ENCODE measurements at regions not wholly inside any gene's neighbourhood (a gene's known extent, or its start where the extent isn't known, plus 50 kb on each side); places are given as distances from the start of the nearest gene placed in this dataset.
"Not testable (repeated sequence)": the region's sequence is repeated elsewhere in the genome, so short reads cannot be mapped to it uniquely, and the experiment has no call there.

DNA sequence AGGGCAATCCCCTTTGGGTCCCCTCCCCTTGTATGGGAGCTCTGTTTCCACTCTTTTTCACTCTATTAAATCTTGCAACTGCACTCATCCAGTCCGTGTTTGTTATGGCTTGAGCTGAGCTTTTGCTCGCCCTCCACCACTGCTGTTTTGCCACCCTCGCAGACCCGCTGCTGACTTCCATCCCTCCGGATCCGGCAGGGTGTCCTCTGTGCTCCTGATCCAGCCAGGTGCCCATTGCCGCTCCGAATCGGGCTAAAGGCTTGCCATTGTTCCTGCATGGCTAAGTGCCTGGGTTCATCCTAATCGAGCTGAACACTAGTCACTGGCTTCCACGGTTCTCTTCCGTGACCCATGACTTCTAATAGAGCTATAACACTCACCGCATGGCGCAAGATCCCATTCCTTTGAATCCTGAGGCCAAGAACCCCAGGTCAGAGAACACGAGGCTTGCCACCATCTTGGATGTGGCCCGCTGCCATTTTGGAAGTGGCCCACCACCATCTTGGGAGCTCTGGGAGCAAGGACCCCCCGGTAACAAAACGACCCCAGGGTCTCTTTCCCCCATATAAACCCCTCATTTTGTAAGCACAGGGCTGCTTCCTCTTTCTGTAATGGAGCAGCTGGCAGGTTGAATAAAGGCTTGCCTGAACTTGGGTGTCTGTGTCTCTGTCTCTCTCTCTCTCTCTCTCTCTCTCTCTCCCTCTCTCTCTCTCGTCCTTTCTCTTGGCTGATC lies 1166.2 kb downstream of the TAF11L14 start:
- no peak for DNase-seq (ENCODE audit: low read depth)

DNA sequence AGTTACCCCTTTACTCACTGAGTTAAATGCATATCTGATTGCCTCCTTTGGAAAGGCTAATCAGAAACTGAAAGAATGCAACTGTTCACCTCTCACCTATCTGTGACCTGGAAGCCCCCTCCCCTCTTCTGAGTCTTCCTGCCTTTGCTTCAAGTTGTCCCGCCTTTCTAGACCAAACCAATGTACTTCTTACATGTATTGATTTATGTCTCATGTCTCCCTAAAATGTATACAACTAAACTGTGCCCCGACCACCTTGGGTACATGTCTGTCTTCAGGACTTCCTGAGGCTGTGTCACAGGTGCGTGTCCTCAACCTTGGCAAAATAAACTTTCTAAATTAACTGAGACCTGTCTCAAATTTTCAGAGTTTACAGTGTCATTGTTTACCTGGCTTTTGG lies 1167.2 kb downstream of the TAF11L14 start:
- not testable (repeated sequence) for DNase-seq (ENCODE audit: low read depth)

DNA sequence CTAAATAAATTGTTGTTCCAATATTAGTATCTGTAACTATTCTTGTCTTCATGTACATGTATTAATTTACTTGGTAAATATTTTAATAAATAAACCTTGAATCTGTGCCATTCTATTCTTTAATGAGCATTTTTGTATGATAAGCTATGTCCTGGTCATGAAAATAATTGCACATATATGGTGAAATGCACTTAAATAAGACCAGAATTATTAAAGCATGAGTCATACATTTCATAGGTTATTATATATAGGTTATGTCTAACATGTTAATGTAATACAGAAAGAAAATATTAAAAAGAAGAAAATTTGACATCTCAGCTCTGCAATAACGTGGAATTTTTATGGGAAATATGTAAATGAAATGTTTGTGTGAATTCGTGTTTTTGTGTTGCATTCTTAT lies 1168.1 kb downstream of the TAF11L14 start:
- no peak for DNase-seq (ENCODE audit: low read depth)

DNA sequence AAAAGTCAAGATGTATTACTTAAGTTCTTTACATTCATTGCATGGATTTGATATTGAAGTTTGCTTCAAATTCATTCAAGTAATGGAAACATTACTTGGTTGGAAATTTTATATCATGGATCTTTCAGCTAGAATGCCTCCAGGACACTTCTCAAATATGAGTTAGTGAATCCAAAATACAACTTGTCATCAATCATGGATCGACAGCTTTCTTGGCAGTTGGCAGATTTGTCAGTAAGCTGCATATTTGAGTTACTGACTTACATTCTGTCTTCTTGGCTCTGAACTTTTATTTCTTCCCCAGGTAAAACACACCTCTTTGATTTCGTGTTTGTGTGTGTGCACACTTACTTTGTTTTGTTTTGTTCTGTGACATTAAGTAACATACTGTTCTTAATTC lies 1171.1 kb downstream of the TAF11L14 start:
- no peak for DNase-seq (ENCODE audit: low read depth)

DNA sequence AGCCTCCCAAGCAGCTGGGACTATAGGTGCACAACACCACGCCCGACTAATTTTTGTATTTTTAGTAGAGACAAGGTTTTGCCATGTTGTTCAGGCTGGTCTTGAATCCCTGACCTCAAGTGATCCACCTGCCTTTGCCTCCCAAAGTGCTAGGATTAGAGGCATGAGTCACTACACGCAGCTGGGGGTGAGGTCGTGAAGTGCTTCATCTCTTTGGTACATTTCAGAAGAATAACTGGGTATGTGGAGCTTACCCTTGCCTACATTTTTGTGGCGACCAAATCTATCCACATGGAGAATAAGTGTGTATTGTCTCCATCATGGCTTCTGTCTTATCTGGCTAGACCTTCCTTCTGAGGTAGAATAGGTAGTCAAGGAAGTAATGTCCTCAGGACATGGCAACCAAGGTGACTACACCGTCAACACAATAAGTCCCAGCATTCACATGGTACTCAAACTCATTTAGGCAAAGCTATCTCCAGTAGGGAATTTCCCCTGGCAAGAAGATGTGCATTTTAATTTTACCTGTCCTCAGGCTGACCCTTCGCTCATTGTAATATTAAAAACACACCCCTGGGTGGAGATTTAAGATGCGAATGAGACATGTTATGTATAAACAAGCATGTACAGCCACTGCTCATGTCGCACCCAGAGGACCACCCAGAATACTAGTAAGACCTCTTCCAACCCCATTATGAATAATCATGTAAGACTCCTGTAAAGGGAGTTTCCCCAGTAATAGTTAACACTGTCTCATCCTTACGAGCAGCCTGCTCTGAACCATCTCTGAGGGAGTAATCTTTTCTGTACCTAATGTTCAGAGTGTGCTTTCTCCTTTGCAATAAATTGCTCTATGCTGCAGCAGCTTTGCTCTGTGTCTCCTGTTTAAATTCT lies 1173.2 kb downstream of the TAF11L14 start:
- no peak for DNase-seq (ENCODE audit: low read depth)

DNA sequence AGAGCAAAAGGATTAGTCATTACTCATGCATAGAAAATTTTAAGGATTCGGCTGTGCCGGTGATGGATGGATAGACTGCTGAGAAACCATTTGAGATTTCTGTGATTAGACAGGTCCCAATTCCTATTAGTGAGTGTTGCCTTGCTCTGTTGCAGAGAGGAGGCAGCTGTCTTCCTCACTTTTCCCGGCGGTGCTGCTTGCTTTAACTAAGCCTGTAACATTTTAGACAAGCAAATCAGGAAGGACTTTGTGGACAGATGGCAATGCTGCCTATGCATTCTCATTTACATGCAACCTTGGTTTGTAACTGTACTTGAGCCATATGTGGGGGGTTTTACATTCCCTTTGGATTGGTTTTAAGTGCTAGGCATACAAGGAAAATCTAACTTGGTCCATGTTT lies 1176.3 kb downstream of the CDH18 start:
- DNase-seq (ENCODE audit: low read depth) = no peak

DNA sequence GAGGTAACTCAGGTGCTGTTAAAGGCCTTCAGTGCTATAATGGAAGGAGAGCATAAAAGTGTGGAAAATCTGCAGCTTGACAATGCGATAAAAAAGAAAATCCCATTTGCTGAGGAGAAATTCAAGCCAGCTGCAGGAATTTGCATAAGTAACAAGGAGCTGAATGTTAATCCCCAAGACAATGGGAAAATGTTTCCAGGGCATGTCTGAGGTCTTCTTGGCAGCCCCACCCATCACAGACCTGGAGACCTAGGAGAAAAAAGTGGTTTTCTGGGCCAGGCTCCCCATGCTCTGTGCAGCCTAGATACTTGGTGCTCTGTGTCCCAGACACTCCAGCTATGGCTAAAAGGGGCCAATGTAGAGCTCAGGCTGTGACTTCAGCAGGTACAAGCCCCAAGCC lies 1159.6 kb downstream of the CDH18 start:
- DNase-seq (ENCODE audit: low read depth) = no peak

DNA sequence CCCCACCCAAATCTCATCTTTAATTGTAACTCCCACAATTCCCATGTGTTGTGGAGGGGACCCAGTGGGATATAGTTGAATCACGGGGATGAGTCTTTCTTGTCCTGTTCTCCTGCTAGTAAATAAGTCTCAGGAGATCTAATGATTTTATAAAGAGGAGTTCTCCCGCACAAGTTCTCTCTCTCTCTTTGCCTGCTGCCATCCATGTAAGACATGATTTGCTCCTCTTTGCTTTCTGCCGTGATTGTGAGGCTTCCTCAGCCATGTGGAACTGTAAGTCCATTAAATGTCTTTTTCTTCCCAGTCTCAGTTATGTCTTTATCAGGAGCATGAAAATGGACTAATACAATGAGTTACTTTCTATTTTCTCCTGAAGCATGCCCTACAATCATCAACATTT lies 1158.5 kb downstream of the CDH18 start:
- DNase-seq (ENCODE audit: low read depth) = no peak

DNA sequence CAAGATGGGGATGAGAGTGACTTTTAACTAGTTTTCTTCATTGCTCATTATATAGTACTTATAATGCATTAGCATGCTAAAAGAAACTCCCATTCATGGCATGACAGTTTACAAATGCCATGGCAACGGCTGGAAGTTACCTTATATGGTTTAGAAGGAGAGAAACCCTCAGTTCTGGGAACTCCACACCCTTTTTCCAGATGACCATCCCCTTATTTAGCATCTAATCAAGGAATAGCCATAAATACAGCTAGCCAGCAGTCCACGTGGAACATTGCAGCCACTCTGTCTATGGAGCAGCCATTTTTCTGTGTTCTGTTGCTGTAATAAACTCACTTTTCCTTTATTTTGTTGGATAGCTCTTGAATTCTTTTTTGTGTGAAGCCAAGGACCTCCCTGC lies 1137.8 kb downstream of the CDH18 start:
- DNase-seq (ENCODE audit: low read depth) = no peak

DNA sequence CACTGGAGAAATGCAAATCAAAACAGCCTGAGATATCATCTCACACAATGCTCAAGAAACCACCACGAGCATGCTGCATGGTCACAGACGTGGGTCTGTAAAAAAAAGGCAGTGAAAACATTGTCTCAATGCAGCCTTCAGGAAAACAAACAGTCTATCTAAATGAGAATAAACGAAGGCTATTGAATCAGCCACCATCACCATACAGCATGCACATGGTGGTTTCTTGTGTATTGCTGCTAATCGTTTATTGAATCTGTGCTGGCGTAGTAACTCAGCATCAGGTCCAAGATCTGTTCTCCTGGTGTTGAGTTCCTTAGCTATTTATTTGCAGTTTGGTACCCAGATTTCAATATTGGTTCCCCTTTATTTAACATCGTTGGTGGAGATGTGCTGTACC lies 1115.0 kb downstream of the CDH18 start:
- DNase-seq (ENCODE audit: low read depth) = no peak

DNA sequence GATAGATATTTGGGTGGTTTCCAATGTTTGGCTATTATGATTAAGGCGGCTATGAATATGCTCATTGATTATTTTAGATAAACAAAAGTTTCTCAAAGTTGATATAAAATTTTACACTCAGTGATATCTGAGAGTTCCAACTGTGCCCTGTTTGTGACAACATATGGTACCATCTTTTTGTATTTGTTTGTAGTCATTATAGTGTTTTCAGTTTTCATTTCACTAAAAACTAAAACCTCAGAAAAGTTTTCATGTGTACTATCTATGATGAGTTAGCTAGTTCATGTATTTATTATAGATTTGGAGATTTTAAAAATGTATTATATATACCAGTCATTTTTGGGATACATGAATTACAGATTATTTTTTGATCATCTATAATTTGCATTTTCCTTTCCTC lies 1111.4 kb downstream of the CDH18 start:
- DNase-seq (ENCODE audit: low read depth) = no peak

DNA sequence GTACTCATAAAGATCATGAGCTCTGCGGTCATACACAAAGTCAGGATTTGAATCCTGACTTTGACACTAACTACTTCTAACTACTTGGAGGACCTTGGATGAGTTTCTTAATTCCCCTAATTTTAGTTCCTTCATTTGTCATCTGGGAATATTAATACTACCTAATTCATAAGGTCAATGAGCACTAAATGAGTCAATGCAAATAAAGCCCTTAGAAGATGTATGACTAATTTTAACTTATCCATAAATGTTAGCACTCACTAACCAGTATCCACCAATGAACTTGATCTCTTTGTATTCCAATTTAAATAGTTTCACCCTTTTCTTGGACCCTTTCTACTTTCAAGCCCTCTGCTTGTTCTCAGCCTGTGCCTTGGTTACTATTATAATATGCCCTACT lies 1106.4 kb downstream of the CDH18 start:
- DNase-seq (ENCODE audit: low read depth) = no peak

DNA sequence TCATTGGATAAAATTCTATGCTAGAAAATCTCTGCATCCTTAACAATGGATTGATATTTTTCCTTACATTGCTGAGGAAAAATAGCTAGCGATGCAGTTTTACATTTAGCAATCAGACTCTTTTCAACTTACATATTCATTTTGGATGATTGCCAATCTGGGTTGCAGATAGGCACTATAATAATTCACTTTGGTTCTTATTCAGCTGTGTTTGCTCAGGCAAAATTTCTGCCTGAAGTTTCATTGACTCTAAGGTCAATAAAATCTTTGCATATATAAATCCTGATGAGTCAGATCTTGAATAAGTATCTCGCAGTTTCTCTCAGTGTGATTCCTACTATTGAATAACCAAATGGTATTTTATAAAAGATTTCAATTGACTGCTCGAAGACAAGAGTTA lies 1105.8 kb downstream of the CDH18 start:
- DNase-seq (ENCODE audit: low read depth) = no peak

DNA sequence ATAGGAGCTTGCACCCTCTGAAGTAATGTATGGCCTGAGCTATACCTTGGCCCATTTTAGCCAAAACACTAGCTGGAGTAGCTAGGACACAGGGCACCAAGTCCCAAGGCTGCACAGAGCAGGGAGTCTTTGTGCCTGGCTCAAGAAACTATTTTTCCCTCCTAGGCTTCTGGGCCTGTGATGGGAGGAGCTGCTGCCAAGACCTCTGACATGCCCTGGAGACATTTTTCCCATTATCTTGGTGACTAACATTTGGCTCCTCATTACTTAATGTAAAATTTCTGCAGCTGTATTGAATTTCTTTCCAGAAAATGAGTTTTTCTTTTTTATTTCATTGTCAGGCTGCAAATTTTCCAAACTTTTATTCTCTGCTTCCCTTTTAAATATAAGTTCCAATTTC lies 1099.2 kb downstream of the CDH18 start:
- DNase-seq (ENCODE audit: low read depth) = no peak

DNA sequence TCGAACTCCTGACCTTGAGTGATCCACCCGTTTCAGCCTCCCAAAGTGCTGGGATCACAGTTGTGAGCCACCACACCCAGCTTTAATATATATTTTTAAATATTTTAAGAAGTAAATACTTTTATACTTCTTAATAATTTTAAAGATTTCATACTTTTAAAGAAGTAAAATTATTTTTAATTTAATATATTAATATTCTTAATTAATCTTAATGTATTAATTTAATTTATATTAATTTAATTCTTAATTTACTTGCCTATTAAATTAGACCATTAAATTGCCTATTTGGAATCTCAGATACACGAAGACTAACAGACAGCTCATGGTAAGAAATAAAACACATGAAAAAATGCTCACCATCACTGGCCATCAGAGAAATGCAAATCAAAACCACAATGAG lies 1087.4 kb downstream of the CDH18 start:
- DNase-seq (ENCODE audit: low read depth) = no peak

DNA sequence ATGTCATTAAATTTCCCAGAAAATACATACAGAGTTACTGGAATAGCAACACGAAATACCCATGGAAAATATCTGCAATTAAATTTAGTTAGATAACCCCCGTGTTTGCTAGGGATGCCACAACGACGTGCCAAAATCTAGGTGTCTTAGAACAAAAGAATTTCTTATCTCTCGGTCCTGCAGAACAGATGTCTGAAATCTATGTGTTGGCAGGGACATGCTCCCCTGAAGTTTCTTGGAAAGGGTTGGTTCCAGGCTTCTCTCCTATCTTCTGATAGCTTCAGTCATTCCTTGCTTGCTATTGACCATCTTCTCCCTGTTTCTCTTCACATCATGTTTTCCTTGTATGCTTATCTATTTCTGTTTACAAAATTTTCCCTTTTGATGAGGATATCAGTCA lies 1067.0 kb downstream of the CDH18 start:
- DNase-seq (ENCODE audit: low read depth) = no peak

DNA sequence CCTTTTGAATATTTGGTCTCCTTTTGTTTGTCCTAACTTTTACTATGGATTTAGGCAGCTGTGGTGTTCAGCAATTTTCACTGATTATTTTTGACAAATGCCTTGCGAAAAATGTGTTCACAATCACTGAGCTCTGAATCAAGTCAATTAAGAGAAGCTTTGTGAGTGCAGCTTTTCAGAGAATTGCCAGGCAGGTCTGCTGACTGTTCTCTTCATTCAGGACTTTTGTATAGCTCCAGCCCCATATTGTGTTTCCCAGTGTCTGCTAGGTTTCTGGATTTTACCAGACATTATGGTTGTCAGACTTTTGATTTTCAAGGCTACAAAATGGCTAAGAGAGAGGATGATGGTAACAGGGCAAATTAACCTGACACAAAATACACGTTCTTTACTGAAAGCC lies 1055.9 kb downstream of the CDH18 start:
- no peak for DNase-seq (ENCODE audit: low read depth)

DNA sequence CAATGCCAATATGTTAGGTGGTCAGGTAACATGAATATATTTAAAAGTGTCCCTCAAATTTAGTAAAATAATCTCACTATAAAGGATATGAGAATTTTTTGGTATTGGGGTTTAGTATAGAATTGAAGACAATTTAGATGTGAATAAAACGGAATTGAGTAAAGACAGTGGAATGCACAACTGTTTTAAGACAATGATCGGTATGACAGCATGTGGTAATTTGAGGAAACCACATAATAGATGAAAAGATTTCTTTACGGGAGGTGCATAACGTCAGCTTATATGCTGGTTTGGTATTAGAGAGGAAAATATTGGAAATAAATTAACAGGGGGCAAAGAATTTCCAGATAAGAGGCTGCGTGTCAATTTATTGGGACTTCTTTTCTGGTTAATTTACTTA lies 1043.2 kb downstream of the CDH18 start:
- no peak for DNase-seq (ENCODE audit: low read depth)

DNA sequence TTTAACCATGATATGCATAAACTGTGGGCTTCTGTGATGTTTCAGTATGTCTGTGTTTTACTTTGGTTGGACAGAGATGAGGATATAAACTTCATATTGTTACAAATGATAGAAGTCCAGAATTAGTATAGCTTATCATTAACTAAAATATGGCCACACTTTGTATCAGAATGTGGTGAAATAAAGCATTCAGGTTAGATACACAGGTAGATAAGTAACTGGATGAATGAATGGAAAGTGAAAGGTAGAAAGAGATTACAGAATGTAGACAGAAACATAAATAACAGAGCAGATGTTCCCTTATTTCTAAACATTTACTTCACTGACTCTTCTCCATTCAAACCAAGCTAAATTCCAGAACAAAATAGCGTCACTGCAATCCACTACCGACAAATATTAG lies 1033.8 kb downstream of the CDH18 start:
- DNase-seq (ENCODE audit: low read depth) = no peak

DNA sequence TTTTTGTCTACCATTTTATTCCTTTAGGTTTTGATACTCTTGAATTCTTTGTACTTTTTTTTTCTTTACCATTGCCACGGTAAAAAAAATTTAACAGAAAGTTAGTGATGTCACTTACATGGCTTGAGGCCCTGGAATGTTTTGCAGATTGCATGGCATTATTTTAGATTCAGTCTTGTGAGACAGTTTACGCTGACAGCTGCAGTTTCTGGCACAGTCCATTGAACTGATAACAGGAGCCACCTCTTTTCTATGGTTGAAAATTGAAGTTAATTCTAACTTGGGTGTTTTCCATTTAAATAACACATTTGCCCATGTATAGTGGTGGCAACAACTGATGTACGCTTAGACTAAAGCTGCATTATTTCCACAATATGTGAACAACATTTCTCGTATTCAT lies 1028.5 kb downstream of the CDH18 start:
- no peak for DNase-seq (ENCODE audit: low read depth)

DNA sequence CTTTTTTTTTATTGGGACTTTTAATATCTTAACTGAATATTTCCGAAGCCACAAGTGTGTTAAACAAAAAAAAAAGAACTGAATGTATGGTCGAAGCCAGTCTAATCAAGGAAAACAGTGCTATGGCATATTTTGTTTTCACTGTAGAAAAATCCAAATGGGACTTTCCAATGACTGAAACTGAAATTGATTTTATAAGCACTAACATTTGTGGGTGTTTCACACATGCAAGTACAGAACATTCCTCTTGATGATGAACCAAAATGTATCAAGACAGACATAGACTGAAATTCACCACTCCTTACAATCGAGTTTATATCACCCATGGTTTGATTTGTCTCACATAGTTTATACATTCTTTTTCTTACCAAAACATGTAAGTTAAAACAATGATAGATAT lies 1026.8 kb downstream of the CDH18 start:
- no peak for DNase-seq (ENCODE audit: low read depth)

DNA sequence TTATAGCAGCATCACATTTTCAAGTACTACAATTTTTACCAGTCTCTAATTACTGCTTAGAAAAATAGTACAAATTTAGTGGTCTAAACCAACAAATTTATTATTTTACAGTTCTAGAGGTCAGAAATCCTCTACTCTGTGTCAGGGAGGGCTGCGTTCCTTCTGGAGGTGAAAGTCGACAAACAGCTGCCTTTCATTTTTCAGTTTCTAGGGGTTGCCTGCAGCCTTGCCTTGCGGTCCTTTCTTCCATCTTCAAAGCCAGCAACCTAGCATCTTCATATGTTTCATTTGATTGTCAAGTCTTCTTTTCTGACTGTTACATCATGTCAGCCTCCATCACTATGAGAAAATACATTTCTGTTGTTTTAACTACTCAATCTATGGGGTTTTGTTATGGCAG lies 1022.1 kb downstream of the CDH18 start:
- no peak for DNase-seq (ENCODE audit: low read depth)

DNA sequence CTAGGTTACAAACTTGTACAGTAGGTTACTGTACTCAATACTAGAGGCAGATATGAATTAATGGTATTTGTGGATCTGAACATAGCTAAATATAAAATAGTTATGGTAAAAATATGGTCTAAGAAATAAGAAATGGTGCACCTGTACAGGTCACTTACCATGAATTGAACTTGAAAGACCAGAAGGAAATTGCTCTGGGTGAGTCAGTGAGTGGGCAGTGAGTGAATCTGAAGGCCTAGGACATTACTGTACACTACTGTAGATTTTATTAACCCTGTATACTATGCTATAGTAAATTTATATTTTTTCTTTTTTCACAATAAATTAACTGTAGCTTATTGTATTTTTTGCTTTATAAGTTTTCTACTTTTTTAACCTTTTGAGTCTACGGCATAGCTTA lies 1020.4 kb downstream of the CDH18 start:
- DNase-seq (ENCODE audit: low read depth) = no peak

DNA sequence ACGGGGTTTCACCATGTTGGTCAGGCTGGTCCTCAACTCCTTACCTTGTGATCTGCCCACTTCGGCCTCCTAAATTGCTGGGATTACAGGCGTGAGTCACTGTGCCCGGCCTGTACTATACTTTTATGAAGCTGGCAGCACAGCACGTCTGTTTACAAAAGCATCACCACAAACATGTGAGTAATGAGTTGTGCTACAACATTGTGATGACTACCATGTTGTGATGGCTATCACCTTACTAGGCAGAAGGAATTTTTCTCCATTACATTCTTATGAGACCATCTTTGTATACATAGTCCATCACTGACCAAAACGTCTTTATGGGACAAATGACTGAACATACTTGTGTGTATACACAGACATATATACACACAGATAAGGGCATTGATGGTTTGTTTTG lies 1019.0 kb downstream of the CDH18 start:
- no peak for DNase-seq (ENCODE audit: low read depth)

Data from stimulated activated CD8-positive, alpha-beta memory T cell treated with anti-CD3 and anti-CD28 coated beads, Interleukin-4, amount 100 ng/mL, for 24 hours (primary cell).